ENCODE measurements at regions not wholly inside any gene's neighbourhood (a gene's known extent, or its start where the extent isn't known, plus 50 kb on each side); places are given as distances from the start of the nearest gene placed in this dataset.

- no peak for DNase-seq
Observed at GRCh38 chr16:50469121-50469743, 79.0 kb upstream of the NKD1 start.

DNA sequence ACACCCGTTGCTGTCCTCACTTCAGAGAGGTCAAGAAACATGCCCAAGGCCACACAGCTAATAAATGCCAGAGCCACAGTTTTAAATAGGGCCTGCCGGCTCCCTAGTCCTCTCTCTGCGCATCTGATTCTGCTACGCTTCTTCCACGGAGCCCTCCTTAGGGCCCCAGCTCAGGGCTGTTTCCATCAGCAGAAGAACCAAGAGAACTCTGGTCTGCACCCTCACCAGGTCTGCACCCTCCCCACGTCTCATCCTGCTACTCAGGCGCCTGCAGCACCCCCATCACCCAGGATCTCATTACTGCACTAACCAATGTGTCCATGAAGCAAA, 79.5 kb upstream of the NKD1 start:
- no peak for DNase-seq

GRCh38 chr16:50467943-50468748, 80.0 kb upstream of the NKD1 start:
- DNase-seq = peak; percentile 64

DNA sequence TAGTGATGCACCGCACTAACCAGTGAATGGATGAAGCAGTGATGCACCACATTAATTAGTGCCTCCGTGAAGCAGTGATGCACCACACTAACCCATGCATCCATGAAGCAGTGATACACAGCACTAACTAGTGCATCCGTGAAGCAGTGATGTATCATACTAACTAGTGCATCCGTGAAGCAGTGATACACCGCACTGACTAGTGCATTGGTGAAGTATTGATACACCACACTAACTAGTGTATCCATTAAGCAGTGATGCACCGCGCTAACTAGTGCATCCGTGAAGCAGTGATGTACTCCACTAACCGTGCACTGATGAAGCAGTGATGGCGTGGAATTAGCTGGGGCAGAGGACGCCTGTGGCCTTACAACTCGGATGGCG, 80.6 kb upstream of the NKD1 start:
- DNase-seq = no peak

DNA sequence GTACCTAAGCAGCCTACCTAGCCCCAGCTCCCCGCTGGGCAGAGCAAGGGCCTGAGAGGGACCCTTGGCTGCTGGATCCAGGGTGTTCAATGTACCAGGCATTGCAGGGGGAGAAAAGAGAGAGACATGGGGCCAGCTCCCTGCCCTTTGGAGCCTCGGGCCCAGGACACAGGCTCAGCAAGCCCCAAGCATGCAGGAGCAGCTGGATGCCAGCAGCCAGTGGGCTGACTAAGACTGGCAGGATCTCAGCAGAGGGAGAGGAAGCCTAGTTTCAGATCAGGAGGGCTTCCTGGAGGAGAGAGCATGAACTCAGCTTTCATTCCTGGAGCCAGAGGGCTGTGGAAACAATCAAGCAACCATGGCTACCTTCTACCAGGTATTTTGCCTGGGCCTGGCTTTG, 82.0 kb upstream of the NKD1 start:
- DNase-seq = no peak

DNA sequence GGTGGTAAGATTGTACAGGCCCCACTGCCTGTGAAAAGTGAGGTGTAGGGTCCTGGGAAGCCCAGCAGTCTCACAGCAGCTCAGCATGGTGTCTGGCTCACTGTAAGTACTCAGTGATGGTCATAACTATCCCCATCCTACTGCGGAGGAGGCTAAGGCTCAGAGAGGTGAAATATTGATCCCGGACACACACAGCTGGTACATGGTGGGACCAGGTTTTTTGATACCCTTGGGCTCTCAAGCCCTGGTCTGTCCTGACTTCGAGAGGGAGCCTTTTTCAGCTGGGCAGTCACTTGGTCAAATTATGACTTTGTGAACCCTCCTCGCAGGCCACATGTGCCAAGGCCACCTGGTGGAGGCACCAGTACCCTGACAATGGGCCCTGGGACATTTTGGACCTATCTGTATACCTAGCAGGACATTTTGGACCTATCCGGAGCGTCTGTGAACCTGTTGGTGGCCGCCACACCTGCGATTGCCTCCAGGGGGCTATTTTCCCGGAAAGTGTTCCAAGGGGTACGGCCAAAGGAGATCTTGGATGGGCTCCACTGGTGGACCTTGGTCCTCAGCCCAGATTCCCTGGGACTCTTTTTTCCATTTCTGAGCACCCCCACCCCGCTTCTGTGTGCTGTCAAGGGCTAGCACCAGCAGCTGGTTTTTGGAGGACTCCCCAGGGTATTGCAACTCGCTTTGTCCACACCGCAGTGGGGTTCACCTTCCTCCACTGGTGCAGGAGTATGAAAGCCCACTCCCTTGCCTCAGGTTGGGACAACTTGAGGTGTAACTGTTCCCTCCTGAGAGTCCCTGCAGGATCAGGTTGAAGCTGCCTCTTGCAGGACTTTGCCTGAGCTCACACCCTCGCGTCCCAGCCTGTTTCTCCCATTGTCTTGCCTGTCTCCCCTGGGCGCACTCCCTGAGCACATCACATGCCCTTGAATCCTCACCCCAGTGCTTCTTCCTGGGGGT, 83.6 kb upstream of the NKD1 start:
- no peak for DNase-seq

DNA sequence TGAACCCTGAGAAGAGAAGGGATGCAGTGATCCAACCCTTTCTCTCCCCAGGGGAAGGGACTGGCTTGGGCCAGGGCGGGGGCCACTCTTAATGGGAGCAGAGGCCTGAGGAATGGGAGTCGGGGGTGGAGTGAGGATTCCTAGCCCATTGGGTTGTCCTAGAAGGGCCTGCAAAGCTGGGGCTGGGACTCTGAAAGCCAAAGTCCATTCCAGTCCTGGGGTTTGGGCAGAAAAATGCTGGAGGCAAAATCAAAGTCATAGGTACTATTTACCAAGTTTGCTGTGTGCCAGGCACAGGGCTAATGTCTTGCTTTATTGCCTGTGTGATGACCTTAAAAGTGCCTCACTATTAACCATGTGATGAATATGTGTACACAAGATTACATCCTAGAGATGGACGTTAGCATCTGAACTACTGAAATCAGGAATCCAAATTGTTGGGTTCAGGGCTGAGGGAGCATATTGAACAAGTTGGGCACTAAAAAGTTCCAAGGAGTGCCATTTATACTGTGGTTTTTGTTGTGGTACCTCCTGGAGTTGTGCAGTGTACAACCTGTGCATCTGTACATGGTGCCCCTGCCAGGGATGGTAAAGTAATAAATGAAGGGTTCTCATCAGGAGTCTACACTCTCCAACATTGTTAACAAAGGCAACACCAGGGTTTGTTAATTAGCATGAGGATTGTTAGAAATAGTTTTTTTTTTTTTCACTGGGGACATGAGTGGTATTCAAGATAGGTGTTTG, 84.4 kb upstream of the NKD1 start:
- no peak for DNase-seq

- no peak for DNase-seq
Observed at GRCh38 chr16:50462793-50463507, 85.2 kb upstream of the NKD1 start.

DNA sequence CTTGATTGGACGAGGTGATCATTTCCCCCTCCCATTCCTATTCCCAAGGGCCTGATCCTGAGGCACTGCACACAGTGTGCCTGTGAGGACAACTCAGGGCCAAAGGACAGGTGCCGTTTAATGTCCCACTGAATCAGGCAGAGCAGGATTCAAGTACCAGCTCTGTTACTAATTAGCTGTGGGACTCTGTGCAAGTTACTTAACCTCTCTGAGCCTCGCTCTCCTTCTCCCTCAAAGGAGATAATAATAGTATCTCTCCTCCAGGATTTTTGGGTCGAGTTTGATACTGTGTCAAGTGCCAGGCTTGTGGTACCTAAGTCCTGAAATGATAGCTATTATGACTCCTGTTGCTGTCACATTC, 86.8 kb upstream of the NKD1 start:
- no peak for DNase-seq

DNA sequence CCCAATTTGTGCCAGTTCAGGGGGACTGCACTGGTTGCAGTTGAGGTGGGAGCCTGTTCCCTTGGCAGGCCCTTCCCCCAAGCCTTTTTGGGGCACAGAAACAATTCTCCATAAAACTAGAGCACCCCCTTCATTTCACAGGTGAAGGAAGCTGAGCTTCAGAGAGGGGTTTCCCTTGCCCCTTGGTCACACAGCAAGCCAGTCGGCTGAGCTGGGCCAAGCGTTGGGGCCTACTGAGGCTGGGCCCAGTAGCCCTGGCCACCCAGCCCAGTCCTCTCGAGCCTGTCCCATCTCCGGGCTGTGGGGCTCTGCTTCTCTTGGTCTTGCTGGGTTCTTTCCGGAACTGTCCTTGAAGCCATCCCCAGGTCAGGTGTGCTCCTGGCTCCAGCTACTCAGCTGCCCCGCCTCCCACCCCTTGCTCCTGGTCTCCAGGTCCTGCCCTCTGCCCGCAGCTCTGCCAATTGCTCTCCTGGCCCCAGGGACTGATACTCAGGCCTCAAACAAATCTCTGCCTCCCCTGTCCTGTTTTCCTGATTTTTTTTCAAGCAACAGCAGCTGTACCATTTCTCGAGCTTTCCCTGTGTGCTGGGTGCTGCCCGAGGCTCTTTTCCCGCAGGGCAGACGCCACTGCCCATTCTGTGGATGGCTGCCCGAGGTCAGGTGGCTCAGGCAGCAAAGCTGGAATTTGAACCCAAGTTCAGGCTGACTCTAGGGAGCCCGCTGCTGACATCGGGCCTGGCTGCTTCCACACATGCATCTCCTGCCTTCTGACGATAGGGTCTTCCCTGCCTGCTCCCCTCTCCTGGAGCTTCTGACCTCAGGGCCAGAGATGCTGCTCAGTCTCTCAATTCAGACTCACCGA, 87.4 kb upstream of the NKD1 start:
- DNase-seq = no peak

GRCh38 chr16:50459496-50460080, 88.6 kb upstream of the NKD1 start:
- no peak for DNase-seq

GRCh38 chr16:50458667-50459495, 89.3 kb upstream of the NKD1 start:
- no peak for DNase-seq

- no peak for DNase-seq
Observed at GRCh38 chr16:50457979-50458491, 89.2 kb upstream of the BRD7 start.

GRCh38 chr16:50457423-50457822, 88.6 kb upstream of the BRD7 start:
- no peak for DNase-seq

GRCh38 chr16:50455288-50455845, 86.6 kb upstream of the BRD7 start:
- DNase-seq = no peak

GRCh38 chr16:50453446-50453845, 84.7 kb upstream of the BRD7 start:
- DNase-seq = no peak

GRCh38 chr16:50451951-50452508, 83.2 kb upstream of the BRD7 start:
- no peak for DNase-seq

DNA sequence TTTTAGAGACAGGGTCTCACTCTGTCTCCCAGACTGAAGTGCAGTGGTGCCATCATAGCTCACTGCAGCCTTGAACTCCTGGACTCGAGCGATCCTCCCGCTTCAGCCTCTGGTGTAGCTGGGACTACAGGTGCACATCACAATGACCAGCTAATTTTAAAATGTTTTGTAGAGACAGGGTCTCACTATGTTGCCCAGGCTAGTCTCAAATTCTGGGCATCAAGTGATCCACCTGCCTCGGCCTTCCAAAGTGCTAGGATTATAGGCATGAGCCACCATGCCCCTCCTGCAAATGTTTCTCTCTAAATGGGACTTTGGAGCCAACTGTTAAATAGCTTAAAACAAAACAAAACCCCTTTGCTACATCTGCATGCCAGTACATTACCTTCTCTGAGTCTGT, 82.2 kb upstream of the BRD7 start:
- DNase-seq = no peak

DNA sequence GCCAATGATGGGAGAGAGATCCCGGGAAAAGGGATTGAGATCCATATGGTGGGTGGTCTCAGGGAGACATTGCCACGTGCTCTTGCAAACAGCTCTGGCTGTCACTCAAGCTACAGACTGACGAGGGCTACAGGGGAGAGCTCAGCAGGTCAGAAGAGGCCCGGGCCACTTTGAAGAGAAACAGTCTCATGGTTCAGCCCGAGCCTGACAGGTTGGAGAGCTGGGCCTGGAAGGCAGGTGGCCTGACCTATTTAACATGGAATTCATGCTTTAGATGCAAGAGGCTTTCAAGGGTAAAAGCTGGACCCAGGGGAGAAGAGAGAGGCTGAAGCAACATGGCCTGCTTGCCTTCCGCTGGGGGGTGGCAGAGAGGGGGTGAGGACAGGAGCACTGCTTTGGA, 81.0 kb upstream of the BRD7 start:
- no peak for DNase-seq

Data from NCI-H1694 treated with DMSO at 0.1 percent for 48 hours (cell line).